ENCODE measurements at regions not wholly inside any gene's neighbourhood (a gene's known extent, or its start where the extent isn't known, plus 50 kb on each side); places are given as distances from the start of the nearest gene placed in this dataset.

DNA sequence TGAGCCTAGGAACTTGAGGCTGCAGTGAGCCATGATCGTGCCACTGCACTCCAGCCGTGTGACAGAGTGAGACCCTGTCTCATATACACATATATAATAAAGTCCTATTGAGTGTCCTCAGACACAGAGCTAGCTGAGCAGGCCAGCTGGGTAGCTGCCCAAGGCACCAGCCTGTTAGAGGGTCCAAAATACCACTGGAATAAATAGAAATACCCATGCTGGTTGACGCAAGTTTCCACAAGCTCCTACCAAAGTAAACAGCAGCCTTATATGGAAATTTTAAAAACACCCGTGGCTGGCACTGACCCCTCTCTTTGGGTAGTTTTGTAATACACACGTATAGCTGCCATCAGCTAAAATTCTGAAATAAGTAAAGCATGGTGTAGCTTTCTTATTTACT, 348.6 kb downstream of the BCOR start:
- Histone ChIP-seq H2AK5ac (ENCODE audit: low read depth, low read length) (0 out of 2 replicates have a peak overlapping the region, but pooled peaks have one; percentile 36), H2AFZ (replicated peaks; ENCODE audit: low read length, poor library complexity) (no peak overlapping the region), H3K4me1 (ENCODE audit: control insufficient read depth, insufficient read depth, low read length) (0 out of 2 replicates have a peak, but pooled peaks cover 2% of the 10 kb centered on the region), H3K4ac (ENCODE audit: low read depth, low read length) (no peak overlapping the region), H2AK9ac (replicated peaks; ENCODE audit: low read depth, low read length, poor library complexity) (no peak overlapping the region), H2BK120ac (ENCODE audit: low read depth, low read length) (no peak overlapping the region), H2BK15ac (ENCODE audit: low read depth, low read length) (0 out of 3 replicates have a peak overlapping the region, but pooled peaks have one; percentile 32), H3K9me1 (ENCODE audit: insufficient read depth, low read length) (no peaks in the 10 kb centered on the region), H3K36me3 (ENCODE audit: control insufficient read depth, insufficient read depth, low read length) (no peaks in the 10 kb centered on the region), H3K56ac (ENCODE audit: extremely low read depth, insufficient read depth, low read length) (no peak overlapping the region), H3K23ac (ENCODE audit: low read depth, low read length) (no peak overlapping the region), H3K4me2 (ENCODE audit: low read depth, low read length) (no peak overlapping the region), H2BK5ac (ENCODE audit: low read depth, low read length, poor library complexity, severe bottlenecking) (no peak overlapping the region), H3K79me1 (ENCODE audit: low read depth in 1 of 2, low read length in 2 of 2) (no peaks in the 10 kb centered on the region), H4K20me1 (ENCODE audit: insufficient read depth, low read length) (no peaks in the 10 kb centered on the region), H3K9ac (ENCODE audit: low read depth, low read length) (no peak overlapping the region), H3K9me3 (ENCODE audit: control insufficient read depth, insufficient read depth, low read length) (no peaks in the 10 kb centered on the region), H4K91ac (ENCODE audit: insufficient read depth, low read depth, low read length) (no peak overlapping the region), H2BK20ac (ENCODE audit: low read depth, low read length) (no peak overlapping the region), H3K18ac (ENCODE audit: low read depth, low read length) (no peak overlapping the region), H3K4me3 (ENCODE audit: insufficient read depth, low read depth, low read length) (no peak overlapping the region), H3K27me3 (ENCODE audit: control insufficient read depth, insufficient read depth, low read length) (peaks cover 8% of the 10 kb centered on the region), H4K8ac (ENCODE audit: low read depth in 2 of 2, low read length in 2 of 2) (no peak overlapping the region), H3K27ac (ENCODE audit: insufficient read depth, low read length) (no peak overlapping the region), H3K14ac (replicated peaks; ENCODE audit: low read depth, low read length) (no peak overlapping the region), H4K5ac (ENCODE audit: low read depth, low read length) (no peak overlapping the region)
- TF ChIP-seq MAFK (IDR thresholded peaks at IDR 0.05; ENCODE audit: low read depth, low read length): no peak
- no peak for TF ChIP-seq RCOR1 (IDR thresholded peaks at IDR 0.05; ENCODE audit: insufficient replicate concordance, low read length)
- TF ChIP-seq, protein P1, sequence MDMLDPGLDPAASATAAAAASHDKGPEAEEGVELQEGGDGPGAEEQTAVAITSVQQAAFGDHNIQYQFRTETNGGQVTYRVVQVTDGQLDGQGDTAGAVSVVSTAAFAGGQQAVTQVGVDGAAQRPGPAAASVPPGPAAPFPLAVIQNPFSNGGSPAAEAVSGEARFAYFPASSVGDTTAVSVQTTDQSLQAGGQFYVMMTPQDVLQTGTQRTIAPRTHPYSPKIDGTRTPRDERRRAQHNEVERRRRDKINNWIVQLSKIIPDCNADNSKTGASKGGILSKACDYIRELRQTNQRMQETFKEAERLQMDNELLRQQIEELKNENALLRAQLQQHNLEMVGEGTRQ (IDR thresholded peaks at IDR 0.05; ENCODE audit: low read depth, low read length): no peak
- in situ Hi-C loops (cut with MboI; ENCODE audit: low sequenced_read_pairs) (no loop called here), intact Hi-C loops (cut with micrococcal nuclease) (no loop called here), dilution Hi-C loops (cut with HindIII; ENCODE audit: low sequenced_read_pairs, unreplicated experiment) (no loop called here)
- ChIA-PET POLR2A (ENCODE audit: unreplicated experiment) (no interaction called here), CTCF (interaction anchor here (0.6 kb wide), 1 partner anchor 291 kb away, joined by 3 read pairs; no protein-coding TSS in a partner anchor)
- no CpG with 5 or more reads among the region's 5 CpGs for WGBS, 2 experiments (ENCODE audit: extremely low coverage in 2 of 2, insufficient read length in 1 of 2)
- BruUV-seq (replicated peaks): no TSS peak
- no peak for DNase-seq
- ATAC-seq (ENCODE audit: low read depth): no peak

Measured in IMR-90 (cell line).